ENCODE measurements at regions not wholly inside any gene's neighbourhood (a gene's known extent, or its start where the extent isn't known, plus 50 kb on each side); places are given as distances from the start of the nearest gene placed in this dataset.
"Not testable (repeated sequence)": the region's sequence is repeated elsewhere in the genome, so short reads cannot be mapped to it uniquely, and the experiment has no call there.

GRCh38 chr2:64812285-64812684, 158.6 kb upstream of the SERTAD2 start:
- no peak for ATAC-seq
- no peak for TF ChIP-seq OSR1 (CRISPR knock-in tag; IDR thresholded peaks at IDR 0.05)
- TF ChIP-seq, protein P1, sequence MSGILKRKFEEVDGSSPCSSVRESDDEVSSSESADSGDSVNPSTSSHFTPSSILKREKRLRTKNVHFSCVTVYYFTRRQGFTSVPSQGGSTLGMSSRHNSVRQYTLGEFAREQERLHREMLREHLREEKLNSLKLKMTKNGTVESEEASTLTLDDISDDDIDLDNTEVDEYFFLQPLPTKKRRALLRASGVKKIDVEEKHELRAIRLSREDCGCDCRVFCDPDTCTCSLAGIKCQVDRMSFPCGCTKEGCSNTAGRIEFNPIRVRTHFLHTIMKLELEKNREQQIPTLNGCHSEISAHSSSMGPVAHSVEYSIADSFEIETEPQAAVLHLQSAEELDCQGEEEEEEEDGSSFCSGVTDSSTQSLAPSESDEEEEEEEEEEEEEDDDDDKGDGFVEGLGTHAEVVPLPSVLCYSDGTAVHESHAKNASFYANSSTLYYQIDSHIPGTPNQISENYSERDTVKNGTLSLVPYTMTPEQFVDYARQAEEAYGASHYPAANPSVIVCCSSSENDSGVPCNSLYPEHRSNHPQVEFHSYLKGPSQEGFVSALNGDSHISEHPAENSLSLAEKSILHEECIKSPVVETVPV (CRISPR knock-in tag; IDR thresholded peaks at IDR 0.05) = no peak
- no peak for TF ChIP-seq ISL1 (CRISPR knock-in tag; IDR thresholded peaks at IDR 0.05)

GRCh38 chr2:64814007-64814406, 160.3 kb upstream of the SERTAD2 start:
- TF ChIP-seq TOX (CRISPR knock-in tag; IDR thresholded peaks at IDR 0.05; ENCODE audit: borderline replicate concordance) (no peak), ZNF70 (CRISPR knock-in tag; IDR thresholded peaks at IDR 0.05) (no peak), ARNTL (CRISPR knock-in tag; IDR thresholded peaks at IDR 0.05; ENCODE audit: borderline replicate concordance, low read depth) (no peak), ZNF8 (CRISPR knock-in tag; IDR thresholded peaks at IDR 0.05) (no peak), BACH2 (CRISPR knock-in tag; IDR thresholded peaks at IDR 0.05; ENCODE audit: borderline replicate concordance) (no peak), CSDC2 (CRISPR knock-in tag; IDR thresholded peaks at IDR 0.05) (no peak), OSR1 (CRISPR knock-in tag; IDR thresholded peaks at IDR 0.05) (no peak), ISL1 (CRISPR knock-in tag; IDR thresholded peaks at IDR 0.05) (no peak), ZC3H10 (CRISPR knock-in tag; IDR thresholded peaks at IDR 0.05) (no peak), GLIS3 (CRISPR knock-in tag; IDR thresholded peaks at IDR 0.05) (no peak), ZFP30 (CRISPR knock-in tag; IDR thresholded peaks at IDR 0.05) (no peak), PATZ1 (CRISPR knock-in tag; IDR thresholded peaks at IDR 0.05; ENCODE audit: borderline replicate concordance) (no peak), SNAI2 (CRISPR knock-in tag; IDR thresholded peaks at IDR 0.05) (no peak), ZNF565 (CRISPR knock-in tag; conservative IDR thresholded peaks at IDR 0.05; ENCODE audit: low read depth) (no peak), ZFP3 (CRISPR knock-in tag; IDR thresholded peaks at IDR 0.05) (no peak)
- TF ChIP-seq, protein P2, sequence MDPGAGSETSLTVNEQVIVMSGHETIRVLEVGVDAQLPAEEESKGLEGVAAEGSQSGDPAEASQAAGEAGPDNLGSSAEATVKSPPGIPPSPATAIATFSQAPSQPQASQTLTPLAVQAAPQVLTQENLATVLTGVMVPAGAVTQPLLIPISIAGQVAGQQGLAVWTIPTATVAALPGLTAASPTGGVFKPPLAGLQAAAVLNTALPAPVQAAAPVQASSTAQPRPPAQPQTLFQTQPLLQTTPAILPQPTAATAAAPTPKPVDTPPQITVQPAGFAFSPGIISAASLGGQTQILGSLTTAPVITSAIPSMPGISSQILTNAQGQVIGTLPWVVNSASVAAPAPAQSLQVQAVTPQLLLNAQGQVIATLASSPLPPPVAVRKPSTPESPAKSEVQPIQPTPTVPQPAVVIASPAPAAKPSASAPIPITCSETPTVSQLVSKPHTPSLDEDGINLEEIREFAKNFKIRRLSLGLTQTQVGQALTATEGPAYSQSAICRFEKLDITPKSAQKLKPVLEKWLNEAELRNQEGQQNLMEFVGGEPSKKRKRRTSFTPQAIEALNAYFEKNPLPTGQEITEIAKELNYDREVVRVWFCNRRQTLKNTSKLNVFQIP (CRISPR knock-in tag; IDR thresholded peaks at IDR 0.05; ENCODE audit: borderline replicate concordance, low read depth) = no peak
- TF ChIP-seq, protein P3, sequence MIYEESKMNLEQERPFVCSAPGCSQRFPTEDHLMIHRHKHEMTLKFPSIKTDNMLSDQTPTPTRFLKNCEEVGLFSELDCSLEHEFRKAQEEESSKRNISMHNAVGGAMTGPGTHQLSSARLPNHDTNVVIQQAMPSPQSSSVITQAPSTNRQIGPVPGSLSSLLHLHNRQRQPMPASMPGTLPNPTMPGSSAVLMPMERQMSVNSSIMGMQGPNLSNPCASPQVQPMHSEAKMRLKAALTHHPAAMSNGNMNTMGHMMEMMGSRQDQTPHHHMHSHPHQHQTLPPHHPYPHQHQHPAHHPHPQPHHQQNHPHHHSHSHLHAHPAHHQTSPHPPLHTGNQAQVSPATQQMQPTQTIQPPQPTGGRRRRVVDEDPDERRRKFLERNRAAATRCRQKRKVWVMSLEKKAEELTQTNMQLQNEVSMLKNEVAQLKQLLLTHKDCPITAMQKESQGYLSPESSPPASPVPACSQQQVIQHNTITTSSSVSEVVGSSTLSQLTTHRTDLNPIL (CRISPR knock-in tag; IDR thresholded peaks at IDR 0.05; ENCODE audit: low read depth) = no peak
- no peak for ATAC-seq

- ATAC-seq = not testable (repeated sequence)
Observed at GRCh38 chr2:64816526-64816925, 162.8 kb upstream of the SERTAD2 start.

DNA sequence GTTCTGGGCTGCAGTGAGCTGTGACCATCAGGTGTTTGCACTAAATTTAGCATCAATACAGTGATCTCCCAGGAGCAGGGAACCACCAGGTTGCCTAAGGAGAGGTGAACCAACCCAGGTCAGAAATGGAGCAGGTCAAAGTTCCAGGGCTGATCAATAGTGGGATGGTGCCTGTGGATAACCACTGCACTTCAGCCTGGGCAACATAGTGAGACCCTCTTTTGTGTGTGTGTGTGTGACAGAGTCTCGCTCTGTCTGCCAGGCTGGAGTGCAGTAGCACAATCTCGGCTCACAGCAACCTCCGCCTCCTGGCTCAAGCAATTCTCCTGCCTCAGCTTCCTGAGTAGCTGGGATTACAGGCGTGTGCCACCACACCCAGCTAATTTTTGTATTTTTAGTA, 163.7 kb upstream of the SERTAD2 start:
- no peak for ATAC-seq
- no peak for TF ChIP-seq OSR1 (CRISPR knock-in tag; IDR thresholded peaks at IDR 0.05)
- no peak for TF ChIP-seq ARNTL (CRISPR knock-in tag; IDR thresholded peaks at IDR 0.05; ENCODE audit: borderline replicate concordance, low read depth)
- TF ChIP-seq CSDC2 (CRISPR knock-in tag; IDR thresholded peaks at IDR 0.05) = no peak
- no peak for TF ChIP-seq BACH2 (CRISPR knock-in tag; IDR thresholded peaks at IDR 0.05; ENCODE audit: borderline replicate concordance)
- TF ChIP-seq ISL1 (CRISPR knock-in tag; IDR thresholded peaks at IDR 0.05) = no peak
- TF ChIP-seq ZNF70 (CRISPR knock-in tag; IDR thresholded peaks at IDR 0.05) = no peak

- TF ChIP-seq BACH2 (CRISPR knock-in tag; IDR thresholded peaks at IDR 0.05; ENCODE audit: borderline replicate concordance) = no peak
- no peak for TF ChIP-seq OSR1 (CRISPR knock-in tag; IDR thresholded peaks at IDR 0.05)
- TF ChIP-seq ZFP30 (CRISPR knock-in tag; IDR thresholded peaks at IDR 0.05) = no peak
- TF ChIP-seq, protein P3 (CRISPR knock-in tag; IDR thresholded peaks at IDR 0.05; ENCODE audit: low read depth) = no peak
- no peak for TF ChIP-seq SNAI2 (CRISPR knock-in tag; IDR thresholded peaks at IDR 0.05)
- TF ChIP-seq TCF4 (CRISPR knock-in tag; IDR thresholded peaks at IDR 0.05; ENCODE audit: borderline replicate concordance) = no peak
- TF ChIP-seq ISL1 (CRISPR knock-in tag; IDR thresholded peaks at IDR 0.05) = no peak
- no peak for TF ChIP-seq ARNTL (CRISPR knock-in tag; IDR thresholded peaks at IDR 0.05; ENCODE audit: borderline replicate concordance, low read depth)
- TF ChIP-seq CSDC2 (CRISPR knock-in tag; IDR thresholded peaks at IDR 0.05) = no peak
- TF ChIP-seq RARB (CRISPR knock-in tag; IDR thresholded peaks at IDR 0.05) = no peak
- no peak for TF ChIP-seq ZFP3 (CRISPR knock-in tag; IDR thresholded peaks at IDR 0.05)
- TF ChIP-seq ZNF8 (CRISPR knock-in tag; IDR thresholded peaks at IDR 0.05) = no peak
- TF ChIP-seq, protein P4, sequence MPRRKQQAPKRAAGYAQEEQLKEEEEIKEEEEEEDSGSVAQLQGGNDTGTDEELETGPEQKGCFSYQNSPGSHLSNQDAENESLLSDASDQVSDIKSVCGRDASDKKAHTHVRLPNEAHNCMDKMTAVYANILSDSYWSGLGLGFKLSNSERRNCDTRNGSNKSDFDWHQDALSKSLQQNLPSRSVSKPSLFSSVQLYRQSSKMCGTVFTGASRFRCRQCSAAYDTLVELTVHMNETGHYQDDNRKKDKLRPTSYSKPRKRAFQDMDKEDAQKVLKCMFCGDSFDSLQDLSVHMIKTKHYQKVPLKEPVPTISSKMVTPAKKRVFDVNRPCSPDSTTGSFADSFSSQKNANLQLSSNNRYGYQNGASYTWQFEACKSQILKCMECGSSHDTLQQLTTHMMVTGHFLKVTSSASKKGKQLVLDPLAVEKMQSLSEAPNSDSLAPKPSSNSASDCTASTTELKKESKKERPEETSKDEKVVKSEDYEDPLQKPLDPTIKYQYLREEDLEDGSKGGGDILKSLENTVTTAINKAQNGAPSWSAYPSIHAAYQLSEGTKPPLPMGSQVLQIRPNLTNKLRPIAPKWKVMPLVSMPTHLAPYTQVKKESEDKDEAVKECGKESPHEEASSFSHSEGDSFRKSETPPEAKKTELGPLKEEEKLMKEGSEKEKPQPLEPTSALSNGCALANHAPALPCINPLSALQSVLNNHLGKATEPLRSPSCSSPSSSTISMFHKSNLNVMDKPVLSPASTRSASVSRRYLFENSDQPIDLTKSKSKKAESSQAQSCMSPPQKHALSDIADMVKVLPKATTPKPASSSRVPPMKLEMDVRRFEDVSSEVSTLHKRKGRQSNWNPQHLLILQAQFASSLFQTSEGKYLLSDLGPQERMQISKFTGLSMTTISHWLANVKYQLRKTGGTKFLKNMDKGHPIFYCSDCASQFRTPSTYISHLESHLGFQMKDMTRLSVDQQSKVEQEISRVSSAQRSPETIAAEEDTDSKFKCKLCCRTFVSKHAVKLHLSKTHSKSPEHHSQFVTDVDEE (CRISPR knock-in tag; IDR thresholded peaks at IDR 0.05) = no peak
- TF ChIP-seq, protein P1 (CRISPR knock-in tag; IDR thresholded peaks at IDR 0.05) = no peak
- no peak for ATAC-seq
Observed at GRCh38 chr2:64818664-64819060, 164.9 kb upstream of the SERTAD2 start.

Data from SK-N-SH treated with all-trans-retinoic acid at 6 μM for 48 hours (cell line).